WTC11 (cell line): ENCODE measurements at regions not wholly inside any gene's neighbourhood (a gene's known extent, or its start where the extent isn't known, plus 50 kb on each side); places are given as distances from the start of the nearest gene placed in this dataset.

ENCODE experiments used
- CBFB ChIP-seq: sonication (generic); formaldehyde crosslinking; IDR thresholded peaks from 2 replicates; pipeline ENCODE4 v1.8.1; 2022; ENCODE audit warnings: mild to moderate bottlenecking, low read depth, missing genetic modification reagents
- EMX1 ChIP-seq: fragments of 250-450 bp; sonication (Bioruptor Pico); IDR thresholded peaks from 2 replicates; pipeline ENCODE4 v1.8.0; 2021; ENCODE audit warnings: mild to moderate bottlenecking
- GABPB1 ChIP-seq: sonication (generic); formaldehyde crosslinking; IDR thresholded peaks from 2 replicates; pipeline ENCODE4 v1.8.1; 2023; ENCODE audit warnings: mild to moderate bottlenecking, missing genetic modification reagents
- NFYB ChIP-seq: sonication (generic); formaldehyde crosslinking; conservative IDR thresholded peaks from 2 replicates; pipeline ENCODE4 v1.8.0; 2022; ENCODE audit warnings: low read depth, missing genetic modification reagents
- SP1 ChIP-seq: sonication (generic); formaldehyde crosslinking; conservative IDR thresholded peaks from 2 replicates; pipeline ENCODE4 v1.8.1; 2022; ENCODE audit warnings: missing genetic modification reagents
- TF ChIP-seq, protein P1 (sequence below): sonication (generic); formaldehyde crosslinking; IDR thresholded peaks from 2 replicates; pipeline ENCODE4 v1.8.0; 2023; ENCODE audit warnings: mild to moderate bottlenecking, missing genetic modification reagents
- TF ChIP-seq, protein P2 (sequence below): fragments of 200-600 bp; IDR thresholded peaks from 2 replicates; pipeline ENCODE4 v1.8.0; 2022; ENCODE audit warnings: antibody characterized with exemption
- TF ChIP-seq, protein P3 (sequence below): sonication (generic); formaldehyde crosslinking; IDR thresholded peaks from 2 replicates; pipeline ENCODE4 v1.8.1; 2022; ENCODE audit warnings: low read depth, missing genetic modification reagents, borderline replicate concordance
- TF ChIP-seq, protein P4 (sequence below): sonication (generic); formaldehyde crosslinking; IDR thresholded peaks from 2 replicates; pipeline ENCODE4 v1.8.0; 2022; ENCODE audit warnings: mild to moderate bottlenecking, missing genetic modification reagents
- TF ChIP-seq, protein P5 (sequence below): sonication (generic); formaldehyde crosslinking; IDR thresholded peaks from 2 replicates; pipeline ENCODE4 v1.8.1; 2023; ENCODE audit warnings: mild to moderate bottlenecking, missing genetic modification reagents, moderate library complexity
- TF ChIP-seq, protein P6 (sequence below): sonication (generic); formaldehyde crosslinking; IDR thresholded peaks from 2 replicates; pipeline ENCODE4 v1.8.0; 2022; ENCODE audit warnings: mild to moderate bottlenecking, missing genetic modification reagents

DNA sequence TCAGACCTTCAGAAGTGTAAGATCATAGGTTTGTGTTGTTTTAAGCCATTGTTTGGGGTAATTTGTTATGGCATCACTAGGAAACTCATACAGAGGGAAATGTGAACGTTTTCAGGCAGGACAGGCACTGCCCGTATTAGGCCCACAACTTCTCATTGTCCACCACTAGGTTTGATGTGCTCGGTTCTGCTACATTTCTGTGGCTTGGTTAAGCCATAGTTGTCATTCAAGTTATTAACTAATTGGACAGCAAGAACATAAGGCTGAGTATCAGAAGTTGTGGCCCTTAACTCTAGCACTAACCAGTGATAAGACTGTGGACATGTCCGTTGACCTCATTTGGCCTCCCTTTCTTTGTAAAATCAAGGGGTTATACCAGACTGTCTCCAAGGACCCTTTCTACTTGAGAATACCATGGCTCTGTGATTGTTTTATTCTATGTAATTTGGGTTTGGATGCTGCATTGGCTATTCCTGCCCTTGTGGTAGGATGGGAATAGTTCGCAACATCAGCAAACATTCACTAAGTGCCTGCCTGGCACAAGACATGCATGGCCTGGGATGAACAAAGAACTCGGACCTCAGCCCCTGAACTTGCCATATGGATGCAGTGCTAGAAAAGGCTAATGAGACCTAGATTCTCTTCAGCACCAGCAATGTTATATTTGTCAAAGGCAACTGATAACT is 85.7 kb downstream of the CCDC71L start:
- TF ChIP-seq, protein P1, sequence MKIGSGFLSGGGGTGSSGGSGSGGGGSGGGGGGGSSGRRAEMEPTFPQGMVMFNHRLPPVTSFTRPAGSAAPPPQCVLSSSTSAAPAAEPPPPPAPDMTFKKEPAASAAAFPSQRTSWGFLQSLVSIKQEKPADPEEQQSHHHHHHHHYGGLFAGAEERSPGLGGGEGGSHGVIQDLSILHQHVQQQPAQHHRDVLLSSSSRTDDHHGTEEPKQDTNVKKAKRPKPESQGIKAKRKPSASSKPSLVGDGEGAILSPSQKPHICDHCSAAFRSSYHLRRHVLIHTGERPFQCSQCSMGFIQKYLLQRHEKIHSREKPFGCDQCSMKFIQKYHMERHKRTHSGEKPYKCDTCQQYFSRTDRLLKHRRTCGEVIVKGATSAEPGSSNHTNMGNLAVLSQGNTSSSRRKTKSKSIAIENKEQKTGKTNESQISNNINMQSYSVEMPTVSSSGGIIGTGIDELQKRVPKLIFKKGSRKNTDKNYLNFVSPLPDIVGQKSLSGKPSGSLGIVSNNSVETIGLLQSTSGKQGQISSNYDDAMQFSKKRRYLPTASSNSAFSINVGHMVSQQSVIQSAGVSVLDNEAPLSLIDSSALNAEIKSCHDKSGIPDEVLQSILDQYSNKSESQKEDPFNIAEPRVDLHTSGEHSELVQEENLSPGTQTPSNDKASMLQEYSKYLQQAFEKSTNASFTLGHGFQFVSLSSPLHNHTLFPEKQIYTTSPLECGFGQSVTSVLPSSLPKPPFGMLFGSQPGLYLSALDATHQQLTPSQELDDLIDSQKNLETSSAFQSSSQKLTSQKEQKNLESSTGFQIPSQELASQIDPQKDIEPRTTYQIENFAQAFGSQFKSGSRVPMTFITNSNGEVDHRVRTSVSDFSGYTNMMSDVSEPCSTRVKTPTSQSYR (CRISPR knock-in tag): no peak
- TF ChIP-seq, protein P2, sequence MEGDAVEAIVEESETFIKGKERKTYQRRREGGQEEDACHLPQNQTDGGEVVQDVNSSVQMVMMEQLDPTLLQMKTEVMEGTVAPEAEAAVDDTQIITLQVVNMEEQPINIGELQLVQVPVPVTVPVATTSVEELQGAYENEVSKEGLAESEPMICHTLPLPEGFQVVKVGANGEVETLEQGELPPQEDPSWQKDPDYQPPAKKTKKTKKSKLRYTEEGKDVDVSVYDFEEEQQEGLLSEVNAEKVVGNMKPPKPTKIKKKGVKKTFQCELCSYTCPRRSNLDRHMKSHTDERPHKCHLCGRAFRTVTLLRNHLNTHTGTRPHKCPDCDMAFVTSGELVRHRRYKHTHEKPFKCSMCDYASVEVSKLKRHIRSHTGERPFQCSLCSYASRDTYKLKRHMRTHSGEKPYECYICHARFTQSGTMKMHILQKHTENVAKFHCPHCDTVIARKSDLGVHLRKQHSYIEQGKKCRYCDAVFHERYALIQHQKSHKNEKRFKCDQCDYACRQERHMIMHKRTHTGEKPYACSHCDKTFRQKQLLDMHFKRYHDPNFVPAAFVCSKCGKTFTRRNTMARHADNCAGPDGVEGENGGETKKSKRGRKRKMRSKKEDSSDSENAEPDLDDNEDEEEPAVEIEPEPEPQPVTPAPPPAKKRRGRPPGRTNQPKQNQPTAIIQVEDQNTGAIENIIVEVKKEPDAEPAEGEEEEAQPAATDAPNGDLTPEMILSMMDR: no peak
- TF ChIP-seq, protein P3, sequence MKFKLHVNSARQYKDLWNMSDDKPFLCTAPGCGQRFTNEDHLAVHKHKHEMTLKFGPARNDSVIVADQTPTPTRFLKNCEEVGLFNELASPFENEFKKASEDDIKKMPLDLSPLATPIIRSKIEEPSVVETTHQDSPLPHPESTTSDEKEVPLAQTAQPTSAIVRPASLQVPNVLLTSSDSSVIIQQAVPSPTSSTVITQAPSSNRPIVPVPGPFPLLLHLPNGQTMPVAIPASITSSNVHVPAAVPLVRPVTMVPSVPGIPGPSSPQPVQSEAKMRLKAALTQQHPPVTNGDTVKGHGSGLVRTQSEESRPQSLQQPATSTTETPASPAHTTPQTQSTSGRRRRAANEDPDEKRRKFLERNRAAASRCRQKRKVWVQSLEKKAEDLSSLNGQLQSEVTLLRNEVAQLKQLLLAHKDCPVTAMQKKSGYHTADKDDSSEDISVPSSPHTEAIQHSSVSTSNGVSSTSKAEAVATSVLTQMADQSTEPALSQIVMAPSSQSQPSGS (CRISPR knock-in tag): no peak
- TF ChIP-seq CBFB (no peak), SP1 (no peak), GABPB1 (CRISPR knock-in tag) (no peak), EMX1 (no peak), NFYB (CRISPR knock-in tag) (no peak)
- TF ChIP-seq, protein P4, sequence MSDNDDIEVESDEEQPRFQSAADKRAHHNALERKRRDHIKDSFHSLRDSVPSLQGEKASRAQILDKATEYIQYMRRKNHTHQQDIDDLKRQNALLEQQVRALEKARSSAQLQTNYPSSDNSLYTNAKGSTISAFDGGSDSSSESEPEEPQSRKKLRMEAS (CRISPR knock-in tag): no peak
- TF ChIP-seq, protein P5, sequence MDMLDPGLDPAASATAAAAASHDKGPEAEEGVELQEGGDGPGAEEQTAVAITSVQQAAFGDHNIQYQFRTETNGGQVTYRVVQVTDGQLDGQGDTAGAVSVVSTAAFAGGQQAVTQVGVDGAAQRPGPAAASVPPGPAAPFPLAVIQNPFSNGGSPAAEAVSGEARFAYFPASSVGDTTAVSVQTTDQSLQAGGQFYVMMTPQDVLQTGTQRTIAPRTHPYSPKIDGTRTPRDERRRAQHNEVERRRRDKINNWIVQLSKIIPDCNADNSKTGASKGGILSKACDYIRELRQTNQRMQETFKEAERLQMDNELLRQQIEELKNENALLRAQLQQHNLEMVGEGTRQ: no peak
- TF ChIP-seq, protein P6, sequence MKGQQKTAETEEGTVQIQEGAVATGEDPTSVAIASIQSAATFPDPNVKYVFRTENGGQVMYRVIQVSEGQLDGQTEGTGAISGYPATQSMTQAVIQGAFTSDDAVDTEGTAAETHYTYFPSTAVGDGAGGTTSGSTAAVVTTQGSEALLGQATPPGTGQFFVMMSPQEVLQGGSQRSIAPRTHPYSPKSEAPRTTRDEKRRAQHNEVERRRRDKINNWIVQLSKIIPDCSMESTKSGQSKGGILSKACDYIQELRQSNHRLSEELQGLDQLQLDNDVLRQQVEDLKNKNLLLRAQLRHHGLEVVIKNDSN (CRISPR knock-in tag): no peak
